ENCODE measurements at regions not wholly inside any gene's neighbourhood (a gene's known extent, or its start where the extent isn't known, plus 50 kb on each side); places are given as distances from the start of the nearest gene placed in this dataset.

DNA sequence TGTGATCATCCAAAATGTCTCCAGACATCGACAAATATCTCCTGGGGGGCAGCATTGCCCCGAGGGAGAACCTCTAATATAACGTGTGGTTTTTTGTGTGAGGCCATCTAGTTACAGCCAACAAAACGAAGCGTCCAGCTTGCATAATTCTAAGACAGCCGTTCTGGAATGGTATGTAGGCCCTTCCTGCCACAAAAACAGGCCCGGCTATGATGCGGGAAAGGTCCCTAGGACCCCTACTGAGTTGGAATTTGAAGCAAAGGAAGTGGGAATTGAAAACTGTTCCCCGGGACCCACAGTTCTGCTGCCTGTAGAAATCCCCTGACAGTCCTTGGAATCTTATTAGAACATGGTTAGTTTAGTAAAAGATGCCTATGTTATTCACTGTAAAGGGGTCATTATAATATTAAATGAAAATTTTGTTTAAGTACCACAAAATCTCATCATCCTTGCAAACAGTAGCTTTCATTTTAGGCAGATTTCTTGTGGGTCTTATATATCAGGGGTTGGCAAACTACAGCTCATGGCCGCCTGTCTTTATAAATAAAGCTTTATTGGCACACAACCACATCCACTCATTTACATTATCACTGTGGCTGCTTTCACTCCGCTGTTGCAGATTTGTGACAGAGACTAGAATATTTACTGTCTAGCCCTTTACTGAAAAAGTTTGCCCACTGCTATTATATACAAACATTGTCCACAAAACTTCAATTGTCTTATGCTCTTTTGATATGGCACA is 70.7 kb downstream of the MSX2 start:
- CTCF ChIA-PET = interaction anchor here (0.6 to 3.0 kb wide), 13 partner anchors 9 to 761 kb away, joined by 3 to 16 read pairs (median 5); no protein-coding TSS in a partner anchor
- no peak overlapping the region for H2AFZ ChIP-seq (ENCODE audit: low read depth)

More for the DNA sequence above, 70.7 kb downstream of the MSX2 start:
- Histone ChIP-seq H3F3A (replicated peaks; ENCODE audit: insufficient read depth) (no peaks in the 10 kb centered on the region), H3K4me2 (no peak overlapping the region), H3K4me3 (ENCODE audit: low read depth in 2 of 2, low read length in 1 of 2) (no peak overlapping the region), H3K36me3 (replicated peaks in 1 of 2; ENCODE audit: control insufficient read depth in 1 of 2, insufficient read depth in 2 of 2, low read length in 1 of 2) (no peaks in the 10 kb centered on the region), H3K27ac (ENCODE audit: low read depth in 2 of 2, low read length in 1 of 2) (no peak overlapping the region), H3K9ac (no peak overlapping the region), H3K79me2 (ENCODE audit: insufficient read depth) (no peaks in the 10 kb centered on the region), H3K27me3 (ENCODE audit: insufficient read depth) (no peaks in the 10 kb centered on the region; the same call in none of the 2 replicates), H4K20me1 (ENCODE audit: insufficient read depth) (no peaks in the 10 kb centered on the region), H3K9me2 (no peaks in the 10 kb centered on the region), H3K9me3 (no peaks in the 10 kb centered on the region), H3K4me1 (ENCODE audit: control insufficient read depth in 1 of 2, insufficient read depth in 2 of 2, low read depth in 1 of 2, low read length in 1 of 2) (peaks cover 0 to 18% of the 10 kb centered on the region in 2 experiments; a peak in 1 of 4 replicates)
- no peak for TF ChIP-seq CHD2 (IDR thresholded peaks at IDR 0.05; ENCODE audit: low read length, partially characterized antibody)
- no peak for TF ChIP-seq FOXM1 (IDR thresholded peaks at IDR 0.05; ENCODE audit: low read depth)
- TF ChIP-seq, protein P1, sequence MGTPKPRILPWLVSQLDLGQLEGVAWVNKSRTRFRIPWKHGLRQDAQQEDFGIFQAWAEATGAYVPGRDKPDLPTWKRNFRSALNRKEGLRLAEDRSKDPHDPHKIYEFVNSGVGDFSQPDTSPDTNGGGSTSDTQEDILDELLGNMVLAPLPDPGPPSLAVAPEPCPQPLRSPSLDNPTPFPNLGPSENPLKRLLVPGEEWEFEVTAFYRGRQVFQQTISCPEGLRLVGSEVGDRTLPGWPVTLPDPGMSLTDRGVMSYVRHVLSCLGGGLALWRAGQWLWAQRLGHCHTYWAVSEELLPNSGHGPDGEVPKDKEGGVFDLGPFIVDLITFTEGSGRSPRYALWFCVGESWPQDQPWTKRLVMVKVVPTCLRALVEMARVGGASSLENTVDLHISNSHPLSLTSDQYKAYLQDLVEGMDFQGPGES (IDR thresholded peaks at IDR 0.05; ENCODE audit: low read depth, low read length) = no peak
- TF ChIP-seq RCOR1 (IDR thresholded peaks at IDR 0.05; ENCODE audit: low read length) = no peak
- TF ChIP-seq TCF12 (IDR thresholded peaks at IDR 0.05) = no peak
- TF ChIP-seq POLR2AphosphoS5 (IDR thresholded peaks at IDR 0.05; ENCODE audit: low read depth, low read length) = no peak
- no peak for TF ChIP-seq MXI1 (IDR thresholded peaks at IDR 0.05; ENCODE audit: low read depth, low read length)
- TF ChIP-seq RAD21 (IDR thresholded peaks at IDR 0.05; ENCODE audit: low read length) = no peak
- no peak for TF ChIP-seq RFX5 (IDR thresholded peaks at IDR 0.05; ENCODE audit: low read length)
- no peak for TF ChIP-seq ELF1 (IDR thresholded peaks at IDR 0.05)
- TF ChIP-seq, protein P2, sequence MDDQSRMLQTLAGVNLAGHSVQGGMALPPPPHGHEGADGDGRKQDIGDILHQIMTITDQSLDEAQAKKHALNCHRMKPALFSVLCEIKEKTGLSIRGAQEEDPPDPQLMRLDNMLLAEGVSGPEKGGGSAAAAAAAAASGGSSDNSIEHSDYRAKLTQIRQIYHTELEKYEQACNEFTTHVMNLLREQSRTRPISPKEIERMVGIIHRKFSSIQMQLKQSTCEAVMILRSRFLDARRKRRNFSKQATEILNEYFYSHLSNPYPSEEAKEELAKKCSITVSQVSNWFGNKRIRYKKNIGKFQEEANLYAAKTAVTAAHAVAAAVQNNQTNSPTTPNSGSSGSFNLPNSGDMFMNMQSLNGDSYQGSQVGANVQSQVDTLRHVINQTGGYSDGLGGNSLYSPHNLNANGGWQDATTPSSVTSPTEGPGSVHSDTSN (IDR thresholded peaks at IDR 0.05) = no peak
- TF ChIP-seq SMC3 (IDR thresholded peaks at IDR 0.05; ENCODE audit: low read depth, low read length) = no peak
- no peak for TF ChIP-seq TEAD4 (IDR thresholded peaks at IDR 0.05; ENCODE audit: borderline replicate concordance, insufficient read depth)
- TF ChIP-seq, protein P3, sequence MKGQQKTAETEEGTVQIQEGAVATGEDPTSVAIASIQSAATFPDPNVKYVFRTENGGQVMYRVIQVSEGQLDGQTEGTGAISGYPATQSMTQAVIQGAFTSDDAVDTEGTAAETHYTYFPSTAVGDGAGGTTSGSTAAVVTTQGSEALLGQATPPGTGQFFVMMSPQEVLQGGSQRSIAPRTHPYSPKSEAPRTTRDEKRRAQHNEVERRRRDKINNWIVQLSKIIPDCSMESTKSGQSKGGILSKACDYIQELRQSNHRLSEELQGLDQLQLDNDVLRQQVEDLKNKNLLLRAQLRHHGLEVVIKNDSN (IDR thresholded peaks at IDR 0.05; ENCODE audit: borderline replicate concordance, low read depth) = no peak
- TF ChIP-seq, protein P4, sequence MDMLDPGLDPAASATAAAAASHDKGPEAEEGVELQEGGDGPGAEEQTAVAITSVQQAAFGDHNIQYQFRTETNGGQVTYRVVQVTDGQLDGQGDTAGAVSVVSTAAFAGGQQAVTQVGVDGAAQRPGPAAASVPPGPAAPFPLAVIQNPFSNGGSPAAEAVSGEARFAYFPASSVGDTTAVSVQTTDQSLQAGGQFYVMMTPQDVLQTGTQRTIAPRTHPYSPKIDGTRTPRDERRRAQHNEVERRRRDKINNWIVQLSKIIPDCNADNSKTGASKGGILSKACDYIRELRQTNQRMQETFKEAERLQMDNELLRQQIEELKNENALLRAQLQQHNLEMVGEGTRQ (IDR thresholded peaks at IDR 0.05; ENCODE audit: borderline replicate concordance, low read depth, low read length) = no peak
- POLR2A ChIA-PET = no interaction called here
- DNase-seq = no peak
- 60% methylated on average over 11 of the region's 11 CpGs for WGBS (ENCODE audit: low lambda C conversion rate)

Measured in SK-N-SH (cell line).